LoVo (cell line): ENCODE measurements at regions not wholly inside any gene's neighbourhood (a gene's known extent, or its start where the extent isn't known, plus 50 kb on each side); places are given as distances from the start of the nearest gene placed in this dataset.

Source experiments
- DNase-seq: peaks from one replicate; pipeline ENCODE4 v3.0.0-alpha.2; 2016; ENCODE audit warnings: low spot score

DNA sequence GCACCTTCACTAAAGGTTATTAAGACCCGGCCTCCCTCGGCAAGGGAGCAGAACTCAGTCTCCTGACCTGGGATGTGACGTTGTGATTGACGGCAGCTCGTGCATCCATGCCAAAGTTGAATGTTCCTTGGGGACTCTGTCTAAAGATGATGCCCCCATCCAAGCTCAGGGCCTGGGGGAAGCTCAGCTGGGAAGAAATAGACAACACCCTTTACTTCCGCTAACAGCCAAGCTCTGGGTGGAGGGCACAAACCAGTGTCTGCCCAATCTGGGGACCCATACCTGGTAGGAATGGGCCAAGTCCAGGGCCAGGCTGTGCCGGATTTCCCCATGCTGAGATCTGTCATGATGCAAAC lies 95.4 kb downstream of the RMI2 start:
- DNase-seq: no peak

DNA sequence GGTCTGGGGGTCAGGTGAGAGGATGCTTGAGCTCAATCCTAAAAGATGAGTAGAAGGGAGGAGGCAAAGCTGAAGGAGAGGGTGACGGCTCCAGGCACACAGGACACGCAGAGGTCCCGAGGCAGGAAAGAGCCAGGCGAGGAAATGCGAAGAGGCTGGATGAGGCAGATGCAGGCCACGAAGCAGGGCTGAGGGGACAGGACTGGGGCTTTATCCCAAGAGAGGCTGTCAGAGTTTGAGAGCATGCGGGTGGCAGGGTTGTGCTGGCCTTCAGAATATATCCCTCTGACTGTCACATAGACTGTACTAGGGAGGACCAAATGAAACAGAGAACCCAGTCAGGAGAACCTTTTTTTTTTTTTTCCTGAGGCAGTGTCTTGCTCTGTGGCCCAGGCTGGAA lies 100.2 kb downstream of the RMI2 start:
- DNase-seq: no peak

GRCh38 chr16:11446566-11447119 lies 101.4 kb downstream of the RMI2 start:
- DNase-seq: no peak

DNA sequence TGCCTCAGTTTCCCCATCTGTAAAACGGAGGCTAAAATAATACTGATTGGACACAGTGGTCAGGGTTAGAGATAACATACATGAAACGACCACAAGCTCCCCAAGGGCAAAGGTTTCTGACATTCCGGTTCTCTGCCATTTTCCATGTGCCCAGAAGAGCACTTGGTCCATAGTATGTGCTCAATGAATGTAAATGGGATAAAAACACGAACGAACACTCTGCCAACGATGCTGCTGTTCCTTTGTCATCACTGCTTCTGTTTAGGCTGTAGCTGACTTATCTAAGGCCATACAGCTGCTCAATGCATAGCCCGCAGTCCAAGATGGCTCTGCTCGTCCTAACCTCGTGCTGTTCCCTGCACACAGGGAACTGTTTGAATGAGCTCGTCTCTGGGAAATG lies 102.0 kb downstream of the RMI2 start:
- no peak for DNase-seq

GRCh38 chr16:11447836-11448235 lies 102.6 kb downstream of the RMI2 start:
- no peak for DNase-seq

- no peak for DNase-seq
Measured at GRCh38 chr16:11448796-11449416, 103.6 kb downstream of the RMI2 start.

- no peak for DNase-seq
Measured at GRCh38 chr16:11449716-11450115, 104.5 kb downstream of the RMI2 start.

GRCh38 chr16:11450136-11450535 lies 104.9 kb downstream of the RMI2 start:
- no peak for DNase-seq

GRCh38 chr16:11452298-11452697 lies 107.0 kb downstream of the RMI2 start:
- no peak for DNase-seq

DNA sequence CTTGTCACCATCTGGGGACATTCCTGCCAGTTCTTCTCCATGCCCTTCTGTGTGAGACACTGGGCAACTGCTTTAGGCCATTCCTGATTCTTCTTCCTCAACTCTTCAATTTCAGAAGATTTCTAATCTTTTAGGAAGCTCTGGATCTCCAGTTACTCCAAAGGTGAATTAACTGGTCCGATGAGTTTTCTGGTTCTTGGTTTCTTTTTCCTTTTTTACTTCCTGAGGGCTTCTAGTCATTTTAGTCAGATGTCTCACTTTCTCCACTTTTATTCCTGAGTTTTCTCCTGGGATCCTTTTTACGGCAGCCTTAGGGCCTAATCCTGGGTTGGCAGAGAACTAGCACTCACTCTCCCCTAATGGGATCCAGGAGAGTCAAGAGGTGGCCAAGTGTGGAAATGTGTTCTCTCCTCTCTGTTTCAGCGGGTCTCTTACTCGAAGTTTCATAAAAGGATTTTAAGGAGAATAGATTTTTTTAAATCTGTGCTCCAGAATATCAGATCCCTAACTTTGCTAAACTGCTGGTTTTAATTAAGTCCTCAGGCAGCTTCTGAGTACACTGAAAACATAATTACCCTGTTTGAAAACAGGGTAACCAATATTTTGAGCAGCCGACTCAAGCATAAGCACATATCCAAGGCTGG lies 107.6 kb downstream of the RMI2 start:
- no peak for DNase-seq

DNA sequence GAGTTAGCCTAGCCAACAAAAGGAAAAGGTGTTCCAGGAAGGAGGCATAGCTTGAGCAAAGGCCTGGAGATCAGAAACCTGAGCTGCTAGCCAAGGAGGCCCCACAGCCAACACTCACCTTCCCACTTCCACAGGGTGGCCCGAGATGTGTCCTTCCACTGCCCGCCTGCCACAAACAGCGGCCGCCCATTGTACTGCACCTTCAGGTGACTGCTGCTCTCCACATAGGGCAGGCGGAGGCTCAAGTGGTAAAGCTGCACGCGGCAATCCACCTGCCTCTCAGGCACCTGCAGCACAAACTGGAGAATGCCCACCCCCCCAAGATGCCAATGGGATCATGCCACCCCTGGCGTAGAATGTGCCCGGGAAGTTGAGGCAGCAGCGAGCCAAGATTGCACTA lies 111.5 kb downstream of the RMI2 start:
- DNase-seq: no peak

GRCh38 chr16:11459722-11460121 lies 114.5 kb downstream of the RMI2 start:
- DNase-seq: no peak

DNA sequence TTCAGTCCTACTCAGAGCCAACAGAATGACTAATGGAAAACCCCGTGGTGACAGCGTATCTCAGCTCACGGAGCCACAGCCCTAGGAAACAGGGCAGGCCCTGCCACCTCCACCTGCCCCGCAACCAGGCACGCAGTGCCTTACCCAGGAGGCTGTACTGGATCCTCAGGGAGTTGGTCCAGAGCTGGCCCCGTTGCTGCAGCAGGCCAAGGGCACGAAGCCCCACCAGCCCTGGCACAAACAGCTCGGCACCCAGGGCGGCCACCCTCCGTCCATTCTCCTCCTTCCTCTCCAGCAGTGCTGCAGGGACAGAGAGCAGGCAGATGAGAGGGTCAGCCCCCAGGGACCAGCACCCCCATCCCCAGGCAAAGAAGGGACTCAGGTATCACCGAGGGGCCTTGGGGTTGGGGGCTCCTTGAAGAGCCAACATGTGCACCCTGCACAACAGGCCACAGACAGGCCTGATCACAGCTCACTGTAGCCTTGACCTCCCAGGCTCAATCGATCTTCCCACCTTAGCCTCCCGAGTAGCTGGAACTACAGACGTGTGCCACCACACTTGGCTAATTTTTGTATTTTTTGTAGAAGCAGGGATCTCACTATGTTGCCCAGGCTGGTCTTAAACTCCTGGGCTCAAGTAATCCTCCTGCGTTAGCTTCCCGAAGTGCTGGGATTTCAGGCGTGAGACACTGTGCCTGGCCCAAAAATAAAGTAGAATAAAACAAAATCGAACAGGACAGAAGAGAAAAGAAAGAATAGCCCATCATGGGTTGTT lies 115.7 kb downstream of the RMI2 start:
- no peak for DNase-seq

DNA sequence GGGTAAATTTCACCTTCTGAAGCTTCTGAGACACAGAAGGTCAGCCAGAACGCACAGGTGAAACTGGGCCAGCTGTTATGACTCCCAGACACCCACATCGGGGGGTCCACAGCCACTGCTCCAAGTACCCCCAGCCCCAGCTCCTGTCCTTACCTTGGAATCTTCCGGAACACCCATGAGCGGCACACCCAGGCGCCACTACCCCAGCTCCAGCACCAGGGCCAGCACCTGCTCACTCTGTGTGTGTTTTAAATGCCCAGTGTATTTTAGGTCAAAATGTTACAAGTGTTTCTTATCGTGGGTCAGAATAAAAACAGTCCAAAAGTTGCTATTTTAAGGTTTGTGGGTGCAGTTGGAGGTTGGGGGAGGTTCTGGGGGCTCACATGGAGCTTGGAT lies 116.3 kb downstream of the RMI2 start:
- no peak for DNase-seq

- no peak for DNase-seq
Measured at GRCh38 chr16:11462036-11462435, 116.8 kb downstream of the RMI2 start.

GRCh38 chr16:11462861-11463260 lies 117.6 kb downstream of the RMI2 start:
- DNase-seq: no peak

DNA sequence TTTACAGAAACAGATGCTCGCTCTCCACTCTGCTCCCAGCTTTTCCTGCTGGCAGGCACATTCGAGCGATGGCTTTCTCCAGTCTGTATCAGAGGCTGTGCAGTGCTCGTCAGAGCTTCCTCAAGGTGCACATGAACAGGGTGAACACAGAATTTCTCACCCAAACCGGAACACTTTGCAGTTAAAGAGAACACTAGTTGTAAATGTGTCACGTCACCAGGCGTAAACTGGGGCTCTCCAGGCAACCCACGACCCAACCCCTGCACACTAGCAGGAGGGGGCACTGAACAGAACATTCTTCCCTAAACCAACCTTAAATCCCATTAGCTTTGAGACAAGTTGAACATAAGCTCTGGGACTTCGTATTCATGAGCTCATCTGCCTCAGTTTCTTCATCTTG lies 119.0 kb downstream of the RMI2 start:
- no peak for DNase-seq

GRCh38 chr16:11465675-11466074 lies 120.4 kb downstream of the RMI2 start:
- DNase-seq: no peak

DNA sequence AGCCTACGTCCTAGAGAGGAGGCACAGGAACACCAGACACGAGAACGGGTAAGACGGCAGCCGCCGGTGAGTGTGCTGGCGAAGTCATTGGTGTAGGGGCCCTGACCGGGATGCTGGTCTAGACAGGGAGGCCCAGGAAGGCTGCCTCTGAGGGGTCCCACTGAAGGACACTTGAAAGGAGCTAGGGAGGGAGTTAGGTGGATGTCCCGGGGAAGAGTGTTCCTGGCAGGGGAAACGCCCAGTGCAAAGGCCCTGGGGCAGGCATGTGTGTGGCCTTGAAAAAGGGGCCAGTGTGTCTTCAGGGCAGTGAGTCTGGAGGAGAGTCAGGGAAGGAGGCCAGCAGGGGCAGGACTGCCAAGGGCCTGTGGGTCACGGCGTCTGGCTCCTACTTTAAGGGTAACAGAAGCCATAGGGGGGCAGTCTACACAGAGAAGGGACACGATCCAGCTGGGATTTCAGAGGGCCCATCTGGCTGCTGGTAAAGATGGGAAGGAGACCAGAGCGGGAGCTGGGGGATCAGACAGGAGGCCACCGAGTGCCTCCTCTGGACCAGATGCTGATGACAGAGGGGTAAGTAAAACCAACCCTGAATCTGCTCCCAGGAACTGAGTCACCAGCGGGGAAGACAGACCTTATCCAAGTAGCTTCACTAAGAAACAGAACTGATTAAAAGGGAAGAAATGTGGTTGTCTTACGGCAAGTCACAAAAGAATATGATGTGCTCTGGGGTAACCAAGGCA lies 115.9 kb downstream of the LITAF start:
- no peak for DNase-seq

- no peak for DNase-seq
Measured at GRCh38 chr16:11471548-11471947, 115.2 kb downstream of the LITAF start.

GRCh38 chr16:11472410-11472809 lies 114.3 kb downstream of the LITAF start:
- DNase-seq: no peak

GRCh38 chr16:11472851-11473250 lies 113.9 kb downstream of the LITAF start:
- no peak for DNase-seq

- no peak for DNase-seq
Measured at GRCh38 chr16:11473728-11474127, 113.0 kb downstream of the LITAF start.
